NT2/D1 (cell line): ENCODE measurements at regions not wholly inside any gene's neighbourhood (a gene's known extent, or its start where the extent isn't known, plus 50 kb on each side); places are given as distances from the start of the nearest gene placed in this dataset.

ENCODE experiments used
- SUZ12 ChIP-seq: IDR thresholded peaks from 2 replicates; pipeline ENCODE4 v1.6.1; 2011; ENCODE audit not compliant: insufficient read length, insufficient read depth; ENCODE audit errors: extremely low read depth
- YY1 ChIP-seq: IDR thresholded peaks from 2 replicates; pipeline ENCODE4 v1.6.1; 2011; ENCODE audit not compliant: insufficient read length, insufficient read depth

DNA sequence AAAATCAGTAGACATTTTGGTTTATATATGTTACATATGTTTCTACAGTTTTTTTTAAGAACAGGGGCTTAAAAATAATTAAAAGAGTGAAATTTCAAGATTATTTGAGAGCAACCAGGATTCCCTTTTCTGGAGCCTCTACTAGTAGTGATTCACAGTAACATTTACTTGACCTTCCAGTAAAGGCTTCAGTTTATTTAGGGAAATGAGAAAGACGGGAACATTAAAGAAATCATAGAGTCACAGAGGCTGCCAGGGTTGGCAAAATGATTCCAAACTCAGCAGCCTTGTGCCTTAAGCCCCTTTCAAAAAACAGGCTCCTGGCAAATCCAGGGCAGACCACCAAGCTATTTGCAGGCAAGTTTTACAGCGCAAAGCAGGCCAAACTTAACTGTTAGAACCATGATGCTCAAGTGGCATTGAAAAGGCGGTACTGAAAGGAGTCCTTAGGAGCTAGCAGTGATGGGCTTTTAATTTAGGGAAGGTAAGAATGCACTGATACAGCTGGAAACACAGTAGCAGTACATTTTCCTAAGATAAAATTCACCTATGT, 201.1 kb upstream of the ADAMTS9 start:
- TF ChIP-seq YY1: no peak
- TF ChIP-seq SUZ12: no peak
